ENCODE measurements at regions not wholly inside any gene's neighbourhood (a gene's known extent, or its start where the extent isn't known, plus 50 kb on each side); places are given as distances from the start of the nearest gene placed in this dataset.

- TF ChIP-seq PPARD (CRISPR knock-in tag; IDR thresholded peaks at IDR 0.05) (no peak), NR2C2 (CRISPR knock-in tag; IDR thresholded peaks at IDR 0.05) (no peak), NR2C2 (tag; IDR thresholded peaks at IDR 0.05) (no peak), MTA1 (IDR thresholded peaks at IDR 0.05; ENCODE audit: borderline replicate concordance) (no peak)
Measured at GRCh38 chr3:66761093-66761780, 236.9 kb upstream of the KBTBD8 start (continued).

DNA sequence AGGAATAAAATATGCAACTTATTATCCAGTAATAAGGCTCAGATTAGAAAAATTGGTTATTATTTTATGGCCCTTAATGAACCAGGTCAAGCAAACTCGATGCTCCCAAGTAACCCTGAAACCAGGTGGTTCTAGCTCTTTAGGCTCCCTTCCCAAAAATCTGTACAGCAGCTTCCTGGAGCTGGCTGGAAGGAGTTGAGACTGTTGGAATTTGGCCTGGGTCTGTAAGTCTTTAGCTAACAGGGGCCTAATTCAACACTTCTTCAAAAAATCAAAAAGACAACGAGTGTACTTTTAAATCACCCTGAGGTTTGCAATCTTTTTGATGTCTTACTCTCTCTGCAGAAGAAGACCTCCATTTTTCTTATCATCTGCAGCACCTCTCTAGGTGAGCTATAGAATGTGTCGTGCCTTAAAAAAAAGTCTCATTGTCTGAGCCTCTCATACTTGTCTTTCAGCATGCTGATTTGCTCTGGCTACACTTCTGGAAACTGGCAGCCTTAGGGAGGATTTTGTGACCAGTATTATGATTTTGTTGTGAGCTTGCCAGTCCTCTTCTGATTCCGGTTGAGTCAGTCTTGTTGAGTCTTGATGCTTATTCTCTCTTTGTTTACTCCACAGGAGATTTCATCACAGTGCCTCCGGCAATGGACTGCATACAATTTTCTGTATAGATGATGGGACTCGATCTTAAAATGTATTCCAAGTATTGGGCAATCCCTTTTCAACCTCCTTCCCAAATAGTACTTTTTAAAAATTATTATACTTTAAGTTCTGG lies 235.0 kb upstream of the KBTBD8 start:
- no peak for DNase-seq (ENCODE audit: extremely low read depth in 1 of 4, low spot score in 3 of 4)
- BruUV-seq (replicated peaks): no TSS peak
- H3K4me3 ChIP-seq: no peak overlapping the region
- WGBS (ENCODE audit: insufficient coverage, low coverage, missing lambda C conversion rate): 0% methylated on average over 6 of the region's 6 CpGs
- no peaks in the 10 kb centered on the region for H3K9me1 ChIP-seq (ENCODE audit: control insufficient read depth, insufficient read depth, low read length)
- H3K9me3 ChIP-seq (replicated peaks; ENCODE audit: control insufficient read depth, insufficient read depth, low read depth, low read length): no peaks in the 10 kb centered on the region
- no peaks in the 10 kb centered on the region for H3K36me3 ChIP-seq (ENCODE audit: control insufficient read depth, insufficient read depth, low read length)
- no peaks in the 10 kb centered on the region for H3K27me3 ChIP-seq (ENCODE audit: control insufficient read depth in 2 of 2, insufficient read depth in 2 of 2, low read length in 2 of 2)
- in situ Hi-C loops (cut with MboI) (no loop called here), intact Hi-C loops (cut with micrococcal nuclease) (no loop called here)
- no peak overlapping the region for H3K27ac ChIP-seq (ENCODE audit: extremely low read depth, low read depth, low read length)
- ATAC-seq: no peak
- POLR2A ChIA-PET: no interaction called here
- no peaks in the 10 kb centered on the region for H3K4me1 ChIP-seq (replicated peaks in 1 of 2; ENCODE audit: control insufficient read depth in 2 of 2, insufficient read depth in 2 of 2, low read length in 2 of 2)
- no peaks in the 10 kb centered on the region for H4K20me1 ChIP-seq (replicated peaks; ENCODE audit: control insufficient read depth, insufficient read depth, low read length)
- H3K4me2 ChIP-seq (ENCODE audit: insufficient read depth, low read length): no peak overlapping the region
- FAIRE-seq: no peak
- CTCF ChIA-PET (ENCODE audit: low intra/inter-chr PET ratio): no interaction called here
- no peak overlapping the region for H3K9ac ChIP-seq (ENCODE audit: insufficient read depth in 1 of 2, low read depth in 2 of 2, low read length in 2 of 2)
- H3K79me2 ChIP-seq (ENCODE audit: control insufficient read depth, insufficient read depth, low read length): no peaks in the 10 kb centered on the region
- H2AFZ ChIP-seq (ENCODE audit: low read depth, low read length): no peak overlapping the region
- TF ChIP-seq MED1 (CRISPR knock-in tag; IDR thresholded peaks at IDR 0.05; ENCODE audit: borderline replicate concordance): no peak
- no peak for TF ChIP-seq ATF1 (CRISPR knock-in tag; IDR thresholded peaks at IDR 0.05)
- no peak for TF ChIP-seq ATF1 (tag; IDR thresholded peaks at IDR 0.05)
- no peak for TF ChIP-seq KDM5B (IDR thresholded peaks at IDR 0.05; ENCODE audit: insufficient replicate concordance, low read depth, low read length)
- TF ChIP-seq BACH1 (tag; IDR thresholded peaks at IDR 0.05): no peak
- TF ChIP-seq CCNT2 (IDR thresholded peaks at IDR 0.05; ENCODE audit: borderline replicate concordance, extremely low read depth, insufficient read length, low read depth, low read length): no peak
- no peak for TF ChIP-seq TGIF2 (CRISPR knock-in tag; IDR thresholded peaks at IDR 0.05)
- no peak for TF ChIP-seq ZNF780A (CRISPR knock-in tag; IDR thresholded peaks at IDR 0.05)
- TF ChIP-seq NCOR1 (IDR thresholded peaks at IDR 0.05): no peak
- no peak for TF ChIP-seq KLF10 (CRISPR knock-in tag; IDR thresholded peaks at IDR 0.05)
- no peak for TF ChIP-seq HDAC1 (IDR thresholded peaks at IDR 0.05)
- TF ChIP-seq, protein P1, sequence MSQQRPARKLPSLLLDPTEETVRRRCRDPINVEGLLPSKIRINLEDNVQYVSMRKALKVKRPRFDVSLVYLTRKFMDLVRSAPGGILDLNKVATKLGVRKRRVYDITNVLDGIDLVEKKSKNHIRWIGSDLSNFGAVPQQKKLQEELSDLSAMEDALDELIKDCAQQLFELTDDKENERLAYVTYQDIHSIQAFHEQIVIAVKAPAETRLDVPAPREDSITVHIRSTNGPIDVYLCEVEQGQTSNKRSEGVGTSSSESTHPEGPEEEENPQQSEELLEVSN (IDR thresholded peaks at IDR 0.05; ENCODE audit: borderline replicate concordance in 1 of 2, extremely low read depth in 1 of 2, insufficient read depth in 1 of 2, insufficient read length in 1 of 2, low read depth in 1 of 2, low read length in 1 of 2, poor library complexity in 1 of 2, severe bottlenecking in 1 of 2): no peak
- no peak for TF ChIP-seq HNRNPLL (IDR thresholded peaks at IDR 0.05; ENCODE audit: low read depth, low read length, poor library complexity, severe bottlenecking)
- TF ChIP-seq ZNF311 (CRISPR knock-in tag; IDR thresholded peaks at IDR 0.05): no peak
- no peak for TF ChIP-seq BHLHE40 (IDR thresholded peaks at IDR 0.05; ENCODE audit: low read length)
- TF ChIP-seq POU5F1 (IDR thresholded peaks at IDR 0.05; ENCODE audit: borderline replicate concordance, low read depth, low read length, partially characterized antibody): no peak
- TF ChIP-seq NR3C1 (CRISPR knock-in tag; IDR thresholded peaks at IDR 0.05): no peak
